ENCODE measurements at regions not wholly inside any gene's neighbourhood (a gene's known extent, or its start where the extent isn't known, plus 50 kb on each side); places are given as distances from the start of the nearest gene placed in this dataset.

DNA sequence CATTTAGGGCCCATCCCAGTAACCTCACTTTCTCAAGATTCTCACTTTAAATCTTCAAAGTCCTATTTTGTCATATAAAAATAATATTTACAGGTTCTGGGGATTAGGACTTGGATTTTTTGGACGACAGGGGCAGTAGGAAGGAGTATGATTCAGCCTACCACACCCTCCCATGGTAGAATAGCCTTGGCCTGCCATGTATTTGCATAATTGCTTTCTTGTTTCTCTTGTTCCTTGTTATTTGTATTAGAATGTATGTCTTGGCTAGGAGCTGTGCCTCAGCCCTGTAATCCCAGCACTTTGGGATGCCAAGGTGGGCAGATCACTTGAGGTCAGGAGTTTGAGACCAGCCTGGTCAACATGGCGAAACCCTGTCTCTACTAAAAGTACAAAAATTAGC is 92.5 kb downstream of the ELAPOR2 start:
- no peak overlapping the region for H3K4me3 Mint-ChIP-seq

GRCh38 chr7:86965727-86966120 is 93.7 kb downstream of the ELAPOR2 start:
- H3K4me1 ChIP-seq (ENCODE audit: control insufficient read depth in 1 of 2, insufficient read depth in 2 of 2, low read length in 2 of 2) = no peaks in the 10 kb centered on the region
- intact Hi-C loops (cut with micrococcal nuclease) = no loop called here
- Mint-ChIP-seq H3K27me3 (ENCODE audit: low read depth in 3 of 3) (peaks cover 0 to 6% (median 0%) of the 10 kb centered on the region in 3 donors), H3K36me3 (no peaks in the 10 kb centered on the region), H3K4me3 (no peak overlapping the region), H3K9me3 (peaks cover 0 to 1% (median 0%) of the 10 kb centered on the region in 7 donors), H3K27ac (no peak overlapping the region), H3K4me1 (no peaks in the 10 kb centered on the region)
- no peak overlapping the region for H3K9ac ChIP-seq (ENCODE audit: insufficient read depth, low read length, poor library complexity, severe bottlenecking)
- H3K27me3 ChIP-seq (ENCODE audit: control insufficient read depth in 2 of 2, insufficient read depth in 2 of 2, low read length in 2 of 2) = no peaks in the 10 kb centered on the region
- DNase-seq = no peak
- no peaks in the 10 kb centered on the region for H3K36me3 ChIP-seq (replicated peaks in 1 of 2; ENCODE audit: control insufficient read depth in 1 of 2, insufficient read depth in 2 of 2, low read length in 2 of 2)
- no peaks in the 10 kb centered on the region for H3K9me3 ChIP-seq (replicated peaks in 1 of 2; ENCODE audit: control insufficient read depth in 1 of 2, insufficient read depth in 1 of 2, low read length in 2 of 2)
- TF ChIP-seq, protein P1, sequence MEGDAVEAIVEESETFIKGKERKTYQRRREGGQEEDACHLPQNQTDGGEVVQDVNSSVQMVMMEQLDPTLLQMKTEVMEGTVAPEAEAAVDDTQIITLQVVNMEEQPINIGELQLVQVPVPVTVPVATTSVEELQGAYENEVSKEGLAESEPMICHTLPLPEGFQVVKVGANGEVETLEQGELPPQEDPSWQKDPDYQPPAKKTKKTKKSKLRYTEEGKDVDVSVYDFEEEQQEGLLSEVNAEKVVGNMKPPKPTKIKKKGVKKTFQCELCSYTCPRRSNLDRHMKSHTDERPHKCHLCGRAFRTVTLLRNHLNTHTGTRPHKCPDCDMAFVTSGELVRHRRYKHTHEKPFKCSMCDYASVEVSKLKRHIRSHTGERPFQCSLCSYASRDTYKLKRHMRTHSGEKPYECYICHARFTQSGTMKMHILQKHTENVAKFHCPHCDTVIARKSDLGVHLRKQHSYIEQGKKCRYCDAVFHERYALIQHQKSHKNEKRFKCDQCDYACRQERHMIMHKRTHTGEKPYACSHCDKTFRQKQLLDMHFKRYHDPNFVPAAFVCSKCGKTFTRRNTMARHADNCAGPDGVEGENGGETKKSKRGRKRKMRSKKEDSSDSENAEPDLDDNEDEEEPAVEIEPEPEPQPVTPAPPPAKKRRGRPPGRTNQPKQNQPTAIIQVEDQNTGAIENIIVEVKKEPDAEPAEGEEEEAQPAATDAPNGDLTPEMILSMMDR (IDR thresholded peaks at IDR 0.05) = no peak
- no peak overlapping the region for H3K4me2 ChIP-seq (replicated peaks; ENCODE audit: extremely low read depth, low read length, poor library complexity, severe bottlenecking)
- 91% methylated on average over 1 of the region's 2 CpGs for WGBS (ENCODE audit: insufficient coverage)
- no peak overlapping the region for H3K27ac ChIP-seq (ENCODE audit: low read depth in 1 of 2, low read length in 2 of 2)
- no peaks in the 10 kb centered on the region for H3K79me2 ChIP-seq (ENCODE audit: insufficient read depth, low read length)
- no peaks in the 10 kb centered on the region for H4K20me1 ChIP-seq (ENCODE audit: insufficient read depth, low read length)
- no peak overlapping the region for H3K4me3 ChIP-seq (replicated peaks in 1 of 3; ENCODE audit: low read depth in 2 of 3, low read length in 3 of 3)
- H2AFZ ChIP-seq (ENCODE audit: insufficient read depth, low read depth, low read length, poor library complexity, severe bottlenecking) = no peak overlapping the region

More for the DNA sequence above, 92.5 kb downstream of the ELAPOR2 start:
- intact Hi-C loops (cut with micrococcal nuclease) = no loop called here
- H3K9ac ChIP-seq (ENCODE audit: insufficient read depth, low read length, poor library complexity, severe bottlenecking) = no peak overlapping the region
- H3K4me1 Mint-ChIP-seq = no peaks in the 10 kb centered on the region
- H3K36me3 ChIP-seq (replicated peaks in 1 of 2; ENCODE audit: control insufficient read depth in 1 of 2, insufficient read depth in 2 of 2, low read length in 2 of 2) = no peaks in the 10 kb centered on the region
- no peaks in the 10 kb centered on the region for H4K20me1 ChIP-seq (ENCODE audit: insufficient read depth, low read length)
- TF ChIP-seq, protein P1 (IDR thresholded peaks at IDR 0.05) = no peak
- peaks cover 0 to 1% (median 0%) of the 10 kb centered on the region in 7 donors for H3K9me3 Mint-ChIP-seq
- no peak for DNase-seq
- no peak overlapping the region for H3K4me3 ChIP-seq (replicated peaks in 1 of 3; ENCODE audit: low read depth in 2 of 3, low read length in 3 of 3)
- no peak overlapping the region for H3K27ac ChIP-seq (ENCODE audit: low read depth in 1 of 2, low read length in 2 of 2)
- H3K27ac Mint-ChIP-seq = peak overlapping the region in 2 of 7 donors; percentile 51 to 61
- no CpG with 5 or more reads among the region's 2 CpGs for WGBS (ENCODE audit: insufficient coverage)
- peaks cover 0 to 6% (median 0%) of the 10 kb centered on the region in 3 donors for H3K27me3 Mint-ChIP-seq (ENCODE audit: low read depth in 3 of 3)
- H3K36me3 Mint-ChIP-seq = no peaks in the 10 kb centered on the region
- no peak overlapping the region for H2AFZ ChIP-seq (ENCODE audit: insufficient read depth, low read depth, low read length, poor library complexity, severe bottlenecking)
- no peaks in the 10 kb centered on the region for H3K9me3 ChIP-seq (replicated peaks in 1 of 2; ENCODE audit: control insufficient read depth in 1 of 2, insufficient read depth in 1 of 2, low read length in 2 of 2)
- no peaks in the 10 kb centered on the region for H3K27me3 ChIP-seq (ENCODE audit: control insufficient read depth in 2 of 2, insufficient read depth in 2 of 2, low read length in 2 of 2)
- H3K79me2 ChIP-seq (ENCODE audit: insufficient read depth, low read length) = no peaks in the 10 kb centered on the region
- no peaks in the 10 kb centered on the region for H3K4me1 ChIP-seq (ENCODE audit: control insufficient read depth in 1 of 2, insufficient read depth in 2 of 2, low read length in 2 of 2)
- no peak overlapping the region for H3K4me2 ChIP-seq (replicated peaks; ENCODE audit: extremely low read depth, low read length, poor library complexity, severe bottlenecking)

Measured in CD14-positive monocyte (primary cell).